HepG2 (cell line): ENCODE measurements at regions not wholly inside any gene's neighbourhood (a gene's known extent, or its start where the extent isn't known, plus 50 kb on each side); places are given as distances from the start of the nearest gene placed in this dataset.

Source experiments
- ATAC-seq: fragments of 200-7000 bp; cut with Tn5 transposase; 3 replicates; pipeline ENCODE4 v1.9.1; 2020; ENCODE audit warnings: mild to moderate bottlenecking, moderate library complexity
- BruUV-seq: library from RNA; stranded (reverse); fragments of 400-500 nt; replicated peaks from 2 replicates; lab custom pipeline; 2021; lab: Mats Ljungman, UMichigan
- CTCF ChIA-PET: fragments of 300-600 bp; formaldehyde crosslinking; extraction: SDS; loops from one replicate; lab custom pipeline; 2021; ENCODE audit warnings: low total read pairs, inconsistent platforms, low intra/inter-chr PET ratio; lab: Yijun Ruan, JAX
- POLR2A ChIA-PET: fragments of 350-600 bp; sonication (Branson Sonifier 250); formaldehyde crosslinking; loops from one replicate; lab custom pipeline; 2020; ENCODE audit warnings: antibody characterized with exemption, inconsistent platforms; lab: Yijun Ruan, JAX
- DNase-seq: peaks from one replicate; pipeline ENCODE4 v3.0.0-alpha.2; 2015; ENCODE audit warnings: low spot score
- FAIRE-seq: peaks from 3 replicates; lab custom pipeline; 2011; peaks lifted over from hg19 to GRCh38; lab: Jason Lieb, UNC
- H2AFZ ChIP-seq: one replicate; pipeline ENCODE4 v1.6.1; 2011; ENCODE audit warnings: low read length, inconsistent platforms
- H3K27ac ChIP-seq: fragments of 300-600 bp; 3 replicates; pipeline ENCODE4 v1.8.0; 2011; ENCODE audit warnings: mixed run types, mild to moderate bottlenecking, mixed read lengths, low read length, inconsistent platforms; ENCODE audit not compliant: insufficient read depth; ENCODE audit errors: extremely low read length
- H3K27me3 ChIP-seq, 2 experiments: fragments of 200-600 bp in 1 of 2; 2 replicates in 1 of 2; 3 replicates in 1 of 2; pipeline versions ENCODE4 v1.6.0 to v1.8.0; 2011; ENCODE audit warnings: low read length in 2 of 2, mild to moderate bottlenecking in 2 of 2, moderate library complexity in 2 of 2, inconsistent platforms in 1 of 2; ENCODE audit not compliant: insufficient read depth in 2 of 2, control insufficient read depth in 1 of 2
- H3K36me3 ChIP-seq, 2 experiments: fragments of 200-600 bp in 1 of 2; replicated peaks in 1 of 2; 2 replicates in 1 of 2; 3 replicates in 1 of 2; pipeline versions ENCODE4 v1.5.1 to v1.8.0; 2011; ENCODE audit warnings: low read length in 2 of 2, inconsistent platforms in 1 of 2; ENCODE audit not compliant: insufficient read depth in 2 of 2, control insufficient read depth in 1 of 2
- H3K4me1 ChIP-seq: 2 replicates; pipeline ENCODE4 v1.5.1; 2012; ENCODE audit warnings: low read length, inconsistent platforms; ENCODE audit not compliant: insufficient read depth
- H3K4me2 ChIP-seq: 2 replicates; pipeline ENCODE4 v1.6.0; 2011; ENCODE audit warnings: low read depth, low read length, inconsistent platforms
- H3K4me3 ChIP-seq, 3 experiments: fragments of 200-600 bp in 1 of 3; sonication (generic), shearing (Covaris generic) in 1 of 3; replicated peaks in 1 of 3; 2 replicates each; pipeline ENCODE4 v1.5.1; 2011 to 2016; ENCODE audit warnings: low read length in 3 of 3, inconsistent platforms in 2 of 3, low read depth in 2 of 3, mild to moderate bottlenecking in 2 of 3, control low read depth in 1 of 3, mixed read lengths in 1 of 3; ENCODE audit not compliant: insufficient read depth in 1 of 3
- H3K79me2 ChIP-seq: one replicate; pipeline ENCODE4 v1.6.1; 2011; ENCODE audit warnings: low read length, inconsistent platforms; ENCODE audit not compliant: insufficient read depth
- H3K9ac ChIP-seq: 2 replicates; pipeline ENCODE4 v1.6.0; 2011; ENCODE audit warnings: mild to moderate bottlenecking, low read depth, low read length, inconsistent platforms; ENCODE audit not compliant: insufficient read depth
- H3K9me3 ChIP-seq: 2 replicates; pipeline ENCODE4 v1.5.1; 2012; ENCODE audit warnings: mild to moderate bottlenecking, low read length
- H4K20me1 ChIP-seq: 2 replicates; pipeline ENCODE4 v1.6.0; 2011; ENCODE audit warnings: inconsistent platforms, mild to moderate bottlenecking, low read length, moderate library complexity; ENCODE audit not compliant: insufficient read depth
- ELF4 ChIP-seq: sonication (generic); formaldehyde crosslinking; IDR thresholded peaks from 2 replicates; pipeline ENCODE4 v1.5.0; 2020; ENCODE audit warnings: missing genetic modification reagents, mild to moderate bottlenecking, moderate library complexity, borderline replicate concordance
- HNRNPK ChIP-seq: fragments of 200-400 bp; formaldehyde crosslinking; IDR thresholded peaks from 2 replicates; pipeline ENCODE4 v1.6.1; 2018; ENCODE audit warnings: low read length, low read depth, moderate library complexity, mild to moderate bottlenecking; ENCODE audit not compliant: poor library complexity, severe bottlenecking
- KLF15 ChIP-seq: sonication (generic); formaldehyde crosslinking; IDR thresholded peaks from 2 replicates; pipeline ENCODE4 v1.8.1; 2023; ENCODE audit warnings: borderline replicate concordance, mild to moderate bottlenecking, inconsistent platforms, missing genetic modification reagents, mixed read lengths
- MIER3 ChIP-seq: IDR thresholded peaks from 2 replicates; pipeline ENCODE4 v1.6.1; 2016; ENCODE audit warnings: missing compliant biosample characterization, borderline replicate concordance
- MZF1 ChIP-seq: sonication (generic); formaldehyde crosslinking; IDR thresholded peaks from 2 replicates; pipeline ENCODE4 v1.8.1; 2023; ENCODE audit warnings: mild to moderate bottlenecking, missing genetic modification reagents, borderline replicate concordance
- NFE2L1 ChIP-seq: sonication (generic); formaldehyde crosslinking; IDR thresholded peaks from 2 replicates; pipeline ENCODE4 v1.4.0; 2020; ENCODE audit warnings: missing genetic modification reagents, mild to moderate bottlenecking, borderline replicate concordance
- NR2F6 ChIP-seq, 2 experiments: IDR thresholded peaks; 2 replicates each; pipeline ENCODE4 v1.6.1; 2016; ENCODE audit warnings: antibody characterized with exemption in 1 of 2, mild to moderate bottlenecking in 1 of 2
- POLR2G ChIP-seq: fragments of 200-400 bp; formaldehyde crosslinking; IDR thresholded peaks from 2 replicates; pipeline ENCODE4 v1.6.1; 2018; ENCODE audit warnings: mild to moderate bottlenecking, low read depth, low read length, moderate library complexity
- TBX2 ChIP-seq: sonication (generic); formaldehyde crosslinking; IDR thresholded peaks from 2 replicates; pipeline ENCODE4 v1.5.0; 2020; ENCODE audit warnings: missing genetic modification reagents, mild to moderate bottlenecking, borderline replicate concordance
- TMF1 ChIP-seq: sonication (generic); formaldehyde crosslinking; IDR thresholded peaks from 2 replicates; pipeline ENCODE4 v1.8.1; 2022; ENCODE audit warnings: low read depth, missing genetic modification reagents
- ZFP36L1 ChIP-seq: sonication (generic); formaldehyde crosslinking; IDR thresholded peaks from 2 replicates; pipeline ENCODE4 v1.8.0; 2022; ENCODE audit warnings: mild to moderate bottlenecking, missing genetic modification reagents, moderate library complexity
- ZMYM4 ChIP-seq: sonication (generic); formaldehyde crosslinking; IDR thresholded peaks from 2 replicates; pipeline ENCODE4 v1.8.1; 2023; ENCODE audit warnings: mild to moderate bottlenecking, missing genetic modification reagents
- ZNF224 ChIP-seq: sonication (generic); formaldehyde crosslinking; IDR thresholded peaks from 2 replicates; pipeline ENCODE4 v1.5.0; 2020; ENCODE audit warnings: mild to moderate bottlenecking, missing genetic modification reagents
- ZNF317 ChIP-seq: sonication (generic); formaldehyde crosslinking; IDR thresholded peaks from 2 replicates; pipeline ENCODE4 v1.5.0; 2020; ENCODE audit warnings: mild to moderate bottlenecking, missing genetic modification reagents
- ZNF567 ChIP-seq: sonication (generic); formaldehyde crosslinking; IDR thresholded peaks from 2 replicates; pipeline ENCODE4 v1.8.1; 2023; ENCODE audit warnings: mild to moderate bottlenecking, missing genetic modification reagents, borderline replicate concordance
- ZNF672 ChIP-seq: sonication (generic); formaldehyde crosslinking; IDR thresholded peaks from 2 replicates; pipeline ENCODE4 v1.8.1; 2022; ENCODE audit warnings: missing genetic modification reagents
- ZNF777 ChIP-seq: sonication (generic); formaldehyde crosslinking; IDR thresholded peaks from 2 replicates; pipeline ENCODE4 v1.4.0; 2020; ENCODE audit warnings: missing genetic modification reagents
- ZNF841 ChIP-seq: sonication (generic); formaldehyde crosslinking; IDR thresholded peaks from 2 replicates; pipeline ENCODE4 v1.8.1; 2023; ENCODE audit warnings: missing genetic modification reagents, borderline replicate concordance
- ZSCAN29 ChIP-seq: sonication (generic); formaldehyde crosslinking; conservative IDR thresholded peaks from 2 replicates; pipeline ENCODE4 v1.4.0; 2020; ENCODE audit warnings: mild to moderate bottlenecking, missing genetic modification reagents
- WGBS: methylation state at CpG from one replicate; pipeline ENCODE4 v1.1.6; 2017; ENCODE audit warnings: low lambda C conversion rate; 5-methylcytosine and 5-hydroxymethylcytosine counted together
- in situ Hi-C: cut with HindIII; loops from 2 replicates; pipeline ENCODE4 v1.10.0; 2017; ENCODE audit warnings: low pct_unique_long_range_greater_than_20kb; ENCODE audit not compliant: extremely low pct_ligation_motif_present
- intact Hi-C: fragments of 100-400 bp; cut with micrococcal nuclease; formaldehyde crosslinking; loops from one replicate; pipeline ENCODE4 v1.10.0; 2022; ENCODE audit not compliant: unreplicated experiment
- TF ChIP-seq, protein P1 (sequence below), 2 experiments: fragments of 450-650 bp in 1 of 2; sonication (generic) in 1 of 2; formaldehyde crosslinking; IDR thresholded peaks; 2 replicates each; pipeline versions ENCODE4 v1.5.0 to v1.8.0; 2020 to 2022; ENCODE audit warnings: mild to moderate bottlenecking in 1 of 2, missing genetic modification reagents in 1 of 2
- TF ChIP-seq, protein P2 (sequence below): sonication (generic); formaldehyde crosslinking; IDR thresholded peaks from 2 replicates; pipeline ENCODE4 v1.8.0; 2022; ENCODE audit warnings: mild to moderate bottlenecking, missing genetic modification reagents, borderline replicate concordance
- TF ChIP-seq, protein P3 (sequence below): sonication (generic); formaldehyde crosslinking; IDR thresholded peaks from 2 replicates; pipeline ENCODE4 v1.5.1; 2020; ENCODE audit warnings: missing genetic modification reagents, mild to moderate bottlenecking, borderline replicate concordance

DNA sequence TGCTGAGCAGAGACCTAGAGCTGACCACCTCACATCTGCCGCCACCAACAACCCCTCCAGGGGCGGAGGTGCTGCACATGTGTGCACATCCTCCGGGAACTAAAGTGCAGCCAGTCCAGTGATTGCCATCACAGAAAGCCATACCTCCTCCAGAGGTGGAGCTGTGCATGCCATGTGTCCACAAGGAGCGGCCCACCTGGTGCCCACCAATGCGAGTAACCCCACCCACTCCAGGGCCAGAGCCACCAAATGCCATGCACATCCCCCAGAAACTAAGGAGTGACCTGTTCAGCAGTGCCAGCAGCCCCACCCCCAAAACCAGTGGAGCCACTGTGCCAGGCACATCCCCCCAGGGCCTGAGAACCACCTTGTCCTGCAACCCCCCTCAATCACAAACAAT, 557.9 kb downstream of the UQCRFS1 start (continued):
- TF ChIP-seq ZNF224 (CRISPR knock-in tag) (no peak), ZSCAN29 (CRISPR knock-in tag) (no peak), ZNF567 (no peak), ZNF777 (CRISPR knock-in tag) (no peak), MZF1 (no peak), ZNF841 (CRISPR knock-in tag) (no peak), ZFP36L1 (CRISPR knock-in tag) (no peak)
- TF ChIP-seq, protein P1, sequence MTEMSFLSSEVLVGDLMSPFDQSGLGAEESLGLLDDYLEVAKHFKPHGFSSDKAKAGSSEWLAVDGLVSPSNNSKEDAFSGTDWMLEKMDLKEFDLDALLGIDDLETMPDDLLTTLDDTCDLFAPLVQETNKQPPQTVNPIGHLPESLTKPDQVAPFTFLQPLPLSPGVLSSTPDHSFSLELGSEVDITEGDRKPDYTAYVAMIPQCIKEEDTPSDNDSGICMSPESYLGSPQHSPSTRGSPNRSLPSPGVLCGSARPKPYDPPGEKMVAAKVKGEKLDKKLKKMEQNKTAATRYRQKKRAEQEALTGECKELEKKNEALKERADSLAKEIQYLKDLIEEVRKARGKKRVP (CRISPR knock-in tag; IDR thresholded peaks at IDR 0.05), result no peak
- TF ChIP-seq, protein P2, sequence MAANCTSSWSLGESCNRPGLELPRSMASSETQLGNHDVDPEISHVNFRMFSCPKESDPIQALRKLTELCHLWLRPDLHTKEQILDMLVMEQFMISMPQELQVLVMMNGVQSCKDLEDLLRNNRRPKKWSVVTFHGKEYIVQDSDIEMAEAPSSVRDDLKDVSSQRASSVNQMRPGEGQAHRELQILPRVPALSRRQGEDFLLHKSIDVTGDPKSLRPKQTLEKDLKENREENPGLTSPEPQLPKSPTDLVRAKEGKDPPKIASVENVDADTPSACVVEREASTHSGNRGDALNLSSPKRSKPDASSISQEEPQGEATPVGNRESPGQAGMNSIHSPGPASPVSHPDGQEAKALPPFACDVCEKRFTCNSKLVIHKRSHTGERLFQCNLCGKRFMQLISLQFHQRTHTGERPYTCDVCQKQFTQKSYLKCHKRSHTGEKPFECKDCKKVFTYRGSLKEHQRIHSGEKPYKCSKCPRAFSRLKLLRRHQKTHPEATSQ (CRISPR knock-in tag), result no peak

DNA sequence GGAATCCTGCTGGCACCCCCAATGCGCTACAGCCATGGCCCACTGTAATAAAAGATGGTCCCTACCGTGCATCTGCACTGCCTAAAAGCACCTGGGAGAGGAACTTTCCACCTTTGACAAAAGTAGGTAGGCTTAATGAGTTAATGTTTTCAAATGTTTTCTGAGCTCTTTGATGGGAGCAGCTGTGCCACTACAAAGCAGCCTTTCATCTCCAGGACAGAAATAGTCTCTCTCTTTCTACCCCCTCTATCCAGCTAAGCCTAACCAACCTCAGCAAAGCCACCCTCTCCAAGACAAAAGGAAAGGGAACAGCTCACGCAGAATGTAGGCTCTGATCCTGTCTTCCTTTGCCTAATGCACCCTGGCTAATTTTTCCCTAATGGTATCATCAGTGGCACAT, 560.2 kb downstream of the UQCRFS1 start:
- DNase-seq (no peak), ATAC-seq (no peak), FAIRE-seq (no peak)
- H3K9me3 ChIP-seq, result peaks cover 91% of the 10 kb centered on the region
- POLR2A ChIA-PET, result no interaction called here
- WGBS, result 13% methylated on average over 3 of the region's 3 CpGs
- H2AFZ ChIP-seq, result no peak overlapping the region
- CTCF ChIA-PET, result no interaction called here
- H4K20me1 ChIP-seq, result no peaks in the 10 kb centered on the region
- H3K36me3 ChIP-seq, result no peaks in the 10 kb centered on the region
- no peaks in the 10 kb centered on the region for H3K79me2 ChIP-seq
- no TSS peak for BruUV-seq
- no peak overlapping the region for H3K9ac ChIP-seq
- intact Hi-C loops (no loop called here), in situ Hi-C loops (no loop called here)
- H3K27me3 ChIP-seq, result peaks cover 0 to 1% of the 10 kb centered on the region in 2 experiments; a peak in 1 of 5 replicates
- H3K4me2 ChIP-seq, result no peak overlapping the region
- H3K4me1 ChIP-seq, result no peaks in the 10 kb centered on the region
- no peak overlapping the region for H3K27ac ChIP-seq
- no peak overlapping the region for H3K4me3 ChIP-seq
- TF ChIP-seq HNRNPK (no peak), ELF4 (CRISPR knock-in tag) (no peak), NFE2L1 (CRISPR knock-in tag) (no peak), MIER3 (no peak), ZMYM4 (no peak), KLF15 (no peak), ZNF317 (no peak), ZNF672 (no peak), NR2F6 (IDR thresholded peaks at IDR 0.05) (no peak), NR2F6 (CRISPR knock-in tag; IDR thresholded peaks at IDR 0.05) (no peak), TMF1 (CRISPR knock-in tag) (no peak), TBX2 (CRISPR knock-in tag) (no peak), POLR2G (no peak)
- TF ChIP-seq, protein P3, sequence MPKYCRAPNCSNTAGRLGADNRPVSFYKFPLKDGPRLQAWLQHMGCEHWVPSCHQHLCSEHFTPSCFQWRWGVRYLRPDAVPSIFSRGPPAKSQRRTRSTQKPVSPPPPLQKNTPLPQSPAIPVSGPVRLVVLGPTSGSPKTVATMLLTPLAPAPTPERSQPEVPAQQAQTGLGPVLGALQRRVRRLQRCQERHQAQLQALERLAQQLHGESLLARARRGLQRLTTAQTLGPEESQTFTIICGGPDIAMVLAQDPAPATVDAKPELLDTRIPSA (CRISPR knock-in tag), result no peak
